GM21390 (cell line): ENCODE measurements at regions not wholly inside any gene's neighbourhood (a gene's known extent, or its start where the extent isn't known, plus 50 kb on each side); places are given as distances from the start of the nearest gene placed in this dataset.
A peak's percentile ranks its signal among the peaks of the same experiment; 100 is the strongest.
"Not testable (repeated sequence)": the region's sequence is repeated elsewhere in the genome, so short reads cannot be mapped to it uniquely, and the experiment has no call there.

Experiments used
- ATAC-seq: cut with Tn5 transposase; IDR thresholded peaks from one replicate; pipeline ENCODE4 v1.9.1; 2021; ENCODE audit not compliant: unreplicated experiment

GRCh38 chr6:155646443-155646842 is 190.8 kb upstream of the NOX3 start:
- no peak for ATAC-seq

DNA sequence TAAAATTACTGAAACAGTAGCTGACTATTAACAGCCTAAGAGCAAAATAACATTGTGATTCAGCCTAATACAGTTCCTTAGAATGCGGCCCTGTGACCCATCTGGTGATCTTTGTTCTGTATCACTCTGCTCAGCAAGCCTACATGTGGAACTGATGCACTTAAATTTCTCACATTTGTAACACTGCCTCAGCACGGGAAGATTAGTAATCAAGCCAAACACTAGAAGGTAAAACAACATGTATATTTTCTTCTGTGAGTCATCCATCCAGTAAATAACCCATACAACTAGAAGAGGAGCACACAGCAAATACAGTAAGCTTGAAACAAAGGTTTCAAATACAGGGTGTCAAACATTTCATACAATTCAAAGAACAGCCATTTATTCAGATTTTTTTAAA is 189.7 kb upstream of the NOX3 start:
- ATAC-seq: no peak

- no peak for ATAC-seq
Observed at GRCh38 chr6:155641603-155642002, 186.0 kb upstream of the NOX3 start.

DNA sequence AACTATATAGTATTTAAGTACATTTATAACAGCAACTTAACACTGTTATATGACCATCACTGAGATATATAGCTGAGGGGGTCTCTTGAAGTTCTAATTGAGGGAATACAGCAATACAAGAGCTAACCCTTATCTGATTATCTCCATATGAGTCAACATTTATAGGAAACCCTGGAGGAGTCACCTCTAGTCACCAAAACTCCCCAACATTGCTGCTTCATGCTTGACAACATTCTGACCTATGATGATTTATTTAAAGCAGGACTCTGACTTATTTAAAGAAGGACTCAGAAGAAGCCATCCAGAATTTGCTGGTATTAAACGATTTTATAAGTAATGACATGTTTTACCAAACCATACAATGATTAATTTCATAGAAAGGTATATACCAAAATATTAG is 182.6 kb upstream of the NOX3 start:
- ATAC-seq: no peak

GRCh38 chr6:155635416-155635815 is 179.8 kb upstream of the NOX3 start:
- no peak for ATAC-seq

DNA sequence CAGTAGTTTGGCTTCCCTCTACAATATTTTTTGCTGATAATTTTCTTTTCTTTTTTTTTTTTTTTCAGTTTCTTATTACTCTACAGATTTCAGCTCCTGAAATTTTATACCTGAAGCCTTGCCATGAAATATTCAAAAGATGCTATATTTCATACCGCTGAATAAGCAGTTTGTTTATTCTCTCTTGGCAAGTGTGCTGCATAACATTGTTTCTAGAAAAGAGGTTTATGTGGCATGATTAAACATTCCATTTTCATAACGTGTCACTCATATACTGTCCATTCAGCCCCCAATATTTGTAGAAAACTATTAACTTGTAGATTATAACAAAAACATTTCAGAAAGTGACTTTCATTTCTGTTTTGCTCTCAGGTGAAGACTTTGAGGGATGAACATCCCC is 174.4 kb upstream of the NOX3 start:
- no peak for ATAC-seq

DNA sequence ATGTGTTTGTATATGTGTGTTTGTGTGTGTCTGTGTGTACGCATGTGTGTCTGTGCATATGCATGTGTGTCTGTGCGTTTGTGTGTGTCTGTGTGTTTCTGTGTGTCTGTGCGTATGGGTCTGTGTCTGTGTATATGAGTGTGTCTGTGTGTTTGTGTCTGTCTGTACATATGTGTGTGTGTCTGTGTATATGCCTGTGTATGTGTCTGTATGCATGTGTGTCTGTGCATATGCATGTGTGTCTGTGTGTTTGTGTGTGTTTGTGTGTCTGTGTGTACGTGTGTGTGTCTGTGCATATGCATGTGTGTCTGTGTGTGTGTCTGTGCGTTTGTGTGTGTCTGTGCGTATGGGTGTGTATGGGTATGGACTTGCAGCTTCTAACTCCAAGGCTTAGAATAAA is 174.0 kb upstream of the NOX3 start:
- no peak for ATAC-seq

- ATAC-seq: peak; percentile 87
Observed at GRCh38 chr6:155628306-155628705, 172.7 kb upstream of the NOX3 start.

DNA sequence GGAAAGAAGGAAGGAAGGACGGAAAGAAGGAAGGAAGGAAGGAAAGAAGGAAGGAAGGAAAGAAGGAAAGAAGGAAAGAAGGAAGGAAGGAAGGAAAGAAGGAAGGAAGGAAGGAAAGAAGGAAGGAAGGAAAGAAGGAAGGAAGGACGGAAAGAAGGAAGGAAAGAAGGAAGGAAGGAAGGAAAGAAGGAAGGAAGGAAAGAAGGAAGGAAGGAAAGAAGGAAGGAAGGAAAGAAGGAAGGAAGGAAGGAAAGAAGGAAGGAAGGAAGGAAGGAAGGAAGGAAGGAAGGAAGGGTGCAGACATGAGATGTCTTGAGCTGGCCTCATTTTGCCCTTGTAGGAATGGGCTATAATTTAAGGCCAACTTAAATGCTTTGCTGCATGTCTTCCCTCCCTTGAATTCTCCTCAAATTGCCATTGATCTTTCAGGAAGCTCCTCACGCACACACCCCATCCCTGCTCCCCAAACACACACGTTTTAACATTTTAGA is 172.1 kb upstream of the NOX3 start:
- not testable (repeated sequence) for ATAC-seq

GRCh38 chr6:155623450-155624178 is 168.0 kb upstream of the NOX3 start:
- ATAC-seq: no peak

DNA sequence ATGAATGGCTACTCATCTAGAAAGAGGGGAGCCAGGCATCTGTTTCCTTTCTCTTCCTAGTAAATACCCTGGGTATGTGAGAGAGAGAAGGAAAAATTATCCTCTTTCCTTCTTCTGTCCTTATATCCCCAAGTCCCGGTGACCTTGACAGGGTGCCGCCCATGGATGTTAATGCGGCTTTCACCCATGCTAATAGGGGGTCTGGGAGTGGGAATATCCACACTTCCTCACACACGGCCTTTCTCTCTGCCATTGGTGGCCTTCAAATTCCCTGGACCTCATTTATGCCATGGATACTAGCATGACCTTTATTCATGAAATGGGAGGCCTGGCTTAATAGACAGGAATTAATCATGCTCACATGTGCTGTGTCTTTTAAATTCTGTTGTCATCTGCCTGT is 159.0 kb upstream of the NOX3 start:
- no peak for ATAC-seq

- ATAC-seq: no peak
Observed at GRCh38 chr6:155611742-155612141, 156.1 kb upstream of the NOX3 start.

DNA sequence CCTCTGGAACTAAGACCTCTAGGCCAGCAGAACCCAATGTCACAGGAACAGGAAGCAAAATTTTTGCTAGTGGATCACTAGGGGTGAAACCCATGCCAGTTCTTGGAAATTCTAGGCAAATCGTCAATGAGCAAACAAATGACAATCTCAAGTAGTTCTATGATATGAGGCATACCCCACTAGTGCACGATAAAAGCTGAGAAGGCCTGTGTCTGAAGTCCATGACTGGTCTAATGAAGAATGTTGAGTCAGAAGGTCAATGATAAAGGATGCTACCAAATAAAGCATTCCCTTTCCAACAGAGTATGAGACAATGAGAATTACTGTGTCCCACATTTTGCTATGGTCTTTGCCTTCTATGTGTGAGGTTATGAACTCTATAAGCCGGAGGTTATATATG is 149.4 kb upstream of the NOX3 start:
- ATAC-seq: no peak

- no peak for ATAC-seq
Observed at GRCh38 chr6:155599561-155599960, 143.9 kb upstream of the NOX3 start.

DNA sequence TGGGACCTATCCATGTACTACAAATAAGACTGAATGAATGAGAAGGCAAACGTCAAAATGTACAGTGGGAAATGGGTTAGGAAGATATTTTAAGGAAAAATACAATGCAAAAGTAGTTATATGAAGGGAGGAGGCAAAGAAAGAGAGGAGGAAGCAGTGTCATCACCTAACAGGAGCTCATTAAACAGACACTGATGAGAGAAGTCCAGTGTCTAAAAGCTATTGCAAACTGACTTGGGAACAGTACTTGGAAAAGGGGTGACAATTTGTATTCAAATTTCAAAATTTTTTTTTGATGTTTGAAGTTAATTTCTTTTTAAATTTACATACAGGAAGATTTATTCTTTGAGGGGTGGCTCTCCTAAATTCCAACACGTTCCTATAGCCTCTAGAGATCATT is 143.5 kb upstream of the NOX3 start:
- ATAC-seq: no peak

DNA sequence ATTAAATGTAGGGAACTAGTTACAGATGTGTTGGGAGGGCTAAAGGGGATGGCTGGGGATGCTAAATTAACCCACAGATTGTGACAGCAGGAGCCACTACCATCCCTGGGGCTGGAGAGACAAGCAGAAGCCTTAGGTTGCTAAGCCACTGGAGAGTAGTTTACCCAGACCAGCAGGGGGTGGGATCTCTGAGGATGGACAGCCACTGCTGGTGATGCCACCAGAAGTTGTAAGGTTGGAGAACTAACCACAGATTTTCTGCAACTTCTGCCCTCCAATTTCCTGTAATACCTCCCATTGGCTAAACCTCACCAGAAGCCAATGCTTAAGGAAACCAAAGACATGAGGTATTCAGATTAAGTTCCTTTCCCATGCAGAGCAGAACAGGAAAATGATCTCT is 139.6 kb upstream of the NOX3 start:
- no peak for ATAC-seq

GRCh38 chr6:155591741-155592140 is 136.1 kb upstream of the NOX3 start:
- no peak for ATAC-seq

DNA sequence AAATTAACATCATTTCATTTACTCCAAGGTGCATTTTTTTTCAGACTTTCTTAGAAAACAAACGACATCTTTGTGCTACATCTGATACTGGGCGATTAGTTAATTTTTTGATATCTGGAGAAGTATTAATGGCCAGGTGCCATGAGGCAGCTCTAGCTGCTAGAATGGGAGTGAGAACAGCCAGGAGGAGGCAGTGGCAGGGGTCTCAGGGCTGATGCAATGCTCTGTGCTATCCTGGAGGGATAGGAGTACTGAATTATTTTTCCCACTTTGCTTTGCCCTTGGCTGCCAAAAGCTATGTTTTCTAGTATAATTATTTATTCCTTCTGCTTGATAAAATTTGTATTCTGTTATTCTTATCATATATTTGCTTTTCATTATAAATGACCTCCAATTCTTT is 133.6 kb upstream of the NOX3 start:
- no peak for ATAC-seq

- ATAC-seq: no peak
Observed at GRCh38 chr6:155587817-155588216, 132.2 kb upstream of the NOX3 start.

DNA sequence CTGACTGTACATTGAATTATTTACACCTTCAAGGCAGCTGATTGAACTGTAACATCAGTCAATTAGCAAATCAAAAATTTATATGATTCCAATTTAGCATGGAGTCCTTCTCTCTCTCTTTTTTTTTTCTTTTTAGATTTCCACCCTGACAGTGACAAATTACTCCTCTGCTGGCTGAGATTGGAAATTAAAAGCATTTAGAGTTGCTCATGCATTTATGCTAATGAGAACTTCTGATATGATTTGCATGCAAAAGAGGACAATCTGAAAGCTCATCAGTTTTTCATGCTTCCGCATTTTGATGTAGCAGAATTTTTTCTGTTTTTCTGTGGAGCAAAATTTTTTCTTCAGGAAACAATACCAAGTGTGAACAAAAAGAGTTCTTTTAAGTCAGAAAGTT is 130.5 kb upstream of the NOX3 start:
- no peak for ATAC-seq

- peak; percentile 46 for ATAC-seq
Observed at GRCh38 chr6:155584006-155584405, 128.4 kb upstream of the NOX3 start.

DNA sequence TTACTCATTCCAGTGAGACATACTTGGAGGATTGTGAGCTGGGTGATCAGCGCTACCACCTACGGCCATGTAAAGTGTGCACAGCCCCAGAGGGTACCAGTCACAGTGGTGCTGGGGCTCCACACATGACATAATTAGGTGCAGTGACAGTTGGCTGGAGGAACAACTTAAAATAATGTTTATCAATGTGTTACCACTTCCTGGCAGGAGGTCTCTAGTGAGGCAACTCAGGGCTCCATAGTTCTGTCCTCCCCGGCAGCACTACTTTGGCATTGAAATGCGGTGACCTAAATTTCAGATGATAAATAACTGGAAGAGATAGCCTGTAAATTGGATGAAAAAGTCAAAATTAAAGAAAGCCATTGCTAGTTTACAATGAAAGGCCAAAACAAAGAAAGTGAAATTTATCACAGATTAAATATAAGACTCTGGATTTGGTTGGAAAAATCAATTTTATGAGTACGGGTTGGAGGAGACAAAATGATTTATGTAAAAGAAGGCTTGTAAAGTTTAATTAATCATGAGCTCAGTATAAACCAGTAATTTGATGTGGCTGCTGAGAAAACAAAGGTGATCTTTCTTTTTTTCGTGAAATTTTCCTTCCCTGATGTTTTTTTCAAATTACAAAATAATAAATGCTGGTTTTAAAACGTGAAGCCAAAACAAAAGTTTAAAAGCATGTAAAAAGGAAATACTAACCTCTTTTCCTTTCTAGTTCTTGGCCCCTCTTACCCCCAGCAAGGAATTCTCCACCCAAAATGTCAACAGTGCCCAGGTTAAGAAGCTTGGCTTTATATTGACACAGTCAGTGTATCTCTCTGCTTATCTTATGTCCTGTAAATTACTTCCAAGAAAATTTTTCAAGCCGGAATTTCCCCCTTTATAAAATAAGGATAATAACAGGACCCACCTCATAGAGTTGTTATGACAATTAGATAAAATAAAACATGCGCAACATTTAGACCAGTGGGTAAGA is 126.7 kb upstream of the NOX3 start:
- ATAC-seq: no peak
